NCI-H128 (cell line): ENCODE measurements at regions not wholly inside any gene's neighbourhood (a gene's known extent, or its start where the extent isn't known, plus 50 kb on each side); places are given as distances from the start of the nearest gene placed in this dataset.

ENCODE experiments used
- DNase-seq: peaks from one replicate; lab custom pipeline; 2025; ENCODE audit not compliant: unreplicated experiment; lab: John Stamatoyannopoulos, UW

DNA sequence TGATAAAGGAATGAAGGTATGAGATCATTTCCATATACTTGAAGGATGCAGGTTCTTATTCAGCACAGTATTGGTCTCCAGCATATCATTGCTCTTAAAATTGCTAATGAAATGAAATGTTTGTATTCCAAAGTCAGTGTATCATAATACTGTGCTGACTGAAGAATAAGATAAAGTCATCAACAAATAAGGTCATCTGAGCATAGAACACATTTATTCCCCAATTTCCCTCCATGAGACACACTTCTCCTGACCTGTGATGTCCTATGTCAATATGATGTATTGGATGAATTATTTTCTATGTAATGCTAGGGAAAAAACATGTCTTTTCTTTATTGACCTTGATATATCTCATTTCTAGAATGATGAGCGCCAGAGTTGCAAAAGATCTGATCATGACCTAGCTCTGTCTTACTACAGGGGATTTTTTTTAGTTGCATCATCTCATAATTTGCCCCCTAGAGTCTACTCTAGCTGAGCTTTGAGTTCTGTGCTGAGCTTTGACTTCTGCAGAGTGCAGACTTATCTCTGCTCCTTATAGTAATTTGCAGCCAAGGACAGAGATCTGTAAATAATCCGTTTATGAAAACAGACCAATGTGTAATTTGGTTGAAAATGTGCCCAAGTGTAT lies 859.8 kb downstream of the TRIB2 start:
- DNase-seq, result no peak

DNA sequence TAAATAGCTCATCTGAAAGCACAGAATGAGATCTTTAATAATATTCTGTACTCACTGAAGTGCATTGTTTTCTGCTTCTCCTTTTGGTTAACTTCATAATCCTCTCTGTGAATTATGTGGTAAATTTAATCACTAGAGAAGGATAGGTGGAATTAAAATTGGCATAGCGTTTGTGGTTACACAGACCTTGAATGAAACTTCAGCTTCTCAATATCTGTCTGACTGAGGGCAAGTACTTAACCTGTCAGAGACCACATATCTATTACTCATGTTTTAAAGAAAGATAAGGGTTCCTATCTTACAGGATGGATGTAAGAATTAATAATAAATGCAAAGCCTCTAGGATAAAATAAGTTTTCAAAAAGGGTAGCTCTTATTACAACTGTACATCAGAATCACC lies 861.8 kb downstream of the TRIB2 start:
- no peak for DNase-seq

GRCh38 chr2:13581471-13581870 lies 864.7 kb downstream of the TRIB2 start:
- DNase-seq, result no peak

- no peak for DNase-seq
Measured at GRCh38 chr2:13583609-13584008, 866.9 kb downstream of the TRIB2 start.

GRCh38 chr2:13584020-13584419 lies 867.3 kb downstream of the TRIB2 start:
- DNase-seq, result no peak

DNA sequence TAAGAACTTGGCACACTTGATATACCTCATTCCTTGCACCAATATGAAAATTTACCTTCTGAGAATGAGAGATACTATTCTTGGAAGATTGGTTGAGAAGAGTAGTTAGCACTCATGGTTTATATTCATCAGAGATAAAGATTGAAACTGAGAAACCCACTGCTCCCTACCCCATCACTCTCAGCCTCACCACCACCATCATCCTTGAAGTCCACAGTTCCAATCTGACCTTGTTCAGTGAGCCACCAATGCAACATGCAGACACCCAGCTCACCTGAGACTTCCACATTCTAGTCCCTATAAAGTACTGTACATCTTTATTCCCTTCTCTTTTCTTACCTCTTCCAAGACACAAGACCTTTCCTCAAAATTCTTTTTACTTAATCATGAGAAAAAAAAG lies 869.0 kb downstream of the TRIB2 start:
- DNase-seq, result no peak

GRCh38 chr2:13596233-13596632 lies 879.5 kb downstream of the TRIB2 start:
- no peak for DNase-seq

DNA sequence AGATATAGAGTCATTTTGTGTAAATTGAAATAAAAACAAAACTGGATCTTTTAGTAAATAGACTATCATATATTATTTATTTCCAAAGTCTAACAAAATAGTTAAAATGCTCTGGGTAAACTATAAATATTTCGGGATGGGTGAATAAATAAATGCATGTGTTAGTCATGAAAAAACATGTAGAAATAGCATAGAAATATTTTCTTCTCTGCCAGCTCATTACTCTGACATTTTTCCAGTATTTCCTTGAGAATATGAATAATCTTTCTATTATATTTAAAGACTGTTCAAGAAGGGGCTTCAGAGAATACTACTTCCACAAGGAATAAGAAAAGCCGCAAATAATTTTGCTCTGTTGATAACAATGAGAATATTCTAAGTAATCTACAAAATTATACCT lies 880.4 kb downstream of the TRIB2 start:
- no peak for DNase-seq

DNA sequence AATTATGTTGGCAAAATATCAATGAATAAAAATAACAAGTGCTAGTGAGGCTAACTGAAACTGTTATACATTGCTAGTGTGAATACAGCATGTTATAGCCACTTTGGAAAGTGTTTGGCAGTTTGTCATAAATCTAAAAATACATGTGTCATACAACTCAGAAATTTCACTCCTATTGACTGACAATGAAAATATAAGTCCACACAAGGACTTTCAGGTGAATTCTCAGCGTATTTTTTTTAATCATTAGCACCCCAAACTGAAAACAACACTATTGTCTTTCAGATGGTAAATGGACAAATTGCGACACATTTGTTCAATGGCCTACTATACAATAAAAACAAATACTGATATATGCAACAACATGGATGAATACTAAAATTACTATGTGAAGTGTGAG lies 884.8 kb downstream of the TRIB2 start:
- DNase-seq, result no peak

- DNase-seq, result no peak
Measured at GRCh38 chr2:13604951-13605661, 888.4 kb downstream of the TRIB2 start.

DNA sequence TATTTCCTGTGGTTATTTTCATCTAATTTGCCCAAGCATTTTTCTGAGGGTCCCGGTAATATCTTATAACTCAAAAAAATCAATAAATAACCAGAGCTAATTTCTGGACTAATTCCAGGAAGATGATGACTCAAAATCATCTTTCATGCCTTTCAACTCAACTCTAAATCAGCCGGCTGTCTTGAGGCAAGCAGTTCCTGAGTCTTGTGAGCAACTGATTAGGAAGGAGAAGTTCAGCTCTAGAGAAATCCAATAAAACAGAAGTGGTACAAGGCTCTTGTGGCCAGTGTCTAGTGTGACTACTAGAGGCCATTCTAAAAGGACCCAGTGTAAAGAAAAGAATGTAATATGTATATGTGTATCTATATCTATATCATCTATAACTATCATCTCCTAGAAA lies 890.4 kb downstream of the TRIB2 start:
- no peak for DNase-seq

DNA sequence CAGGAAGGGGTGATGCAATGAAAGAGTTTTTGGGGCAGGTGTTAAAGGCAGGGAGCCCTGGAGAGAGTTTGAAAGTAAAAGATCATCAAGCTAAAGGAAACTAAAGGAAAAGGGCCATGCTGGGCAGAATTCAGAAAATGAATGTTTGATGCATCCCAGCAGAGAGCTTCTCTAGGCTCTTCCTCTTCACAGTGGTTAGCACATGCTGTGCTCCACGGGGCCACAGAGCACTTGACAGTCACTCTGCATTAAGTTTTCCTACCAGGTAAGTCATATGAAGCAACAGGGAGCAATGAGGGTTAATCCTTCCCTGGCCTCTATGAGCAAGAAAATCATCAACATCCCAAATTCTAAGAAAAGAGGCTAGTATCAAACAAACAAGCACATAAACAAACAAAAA lies 895.2 kb downstream of the TRIB2 start:
- DNase-seq, result no peak

DNA sequence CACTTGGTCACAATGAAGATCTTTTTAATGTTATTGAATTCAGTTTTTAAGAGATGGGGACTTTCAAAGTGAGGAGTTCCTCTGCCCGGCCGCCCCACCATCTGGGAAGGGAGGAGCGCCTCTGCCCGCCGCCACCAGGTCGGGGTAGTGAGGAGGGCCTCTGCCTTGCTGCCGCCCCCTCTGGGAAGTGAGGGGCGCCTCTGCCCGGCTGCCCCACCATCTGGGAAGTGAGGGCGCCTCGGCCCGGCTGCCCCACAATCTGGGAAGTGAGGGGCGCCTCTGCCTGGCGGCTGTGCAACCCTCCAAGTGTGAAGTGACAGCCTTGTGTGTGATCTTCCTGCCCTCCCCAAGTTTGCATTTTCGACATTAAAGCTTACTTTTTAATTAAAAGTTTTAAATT lies 899.3 kb downstream of the TRIB2 start:
- no peak for DNase-seq

- no peak for DNase-seq
Measured at GRCh38 chr2:13616616-13617015, 899.9 kb downstream of the TRIB2 start.

DNA sequence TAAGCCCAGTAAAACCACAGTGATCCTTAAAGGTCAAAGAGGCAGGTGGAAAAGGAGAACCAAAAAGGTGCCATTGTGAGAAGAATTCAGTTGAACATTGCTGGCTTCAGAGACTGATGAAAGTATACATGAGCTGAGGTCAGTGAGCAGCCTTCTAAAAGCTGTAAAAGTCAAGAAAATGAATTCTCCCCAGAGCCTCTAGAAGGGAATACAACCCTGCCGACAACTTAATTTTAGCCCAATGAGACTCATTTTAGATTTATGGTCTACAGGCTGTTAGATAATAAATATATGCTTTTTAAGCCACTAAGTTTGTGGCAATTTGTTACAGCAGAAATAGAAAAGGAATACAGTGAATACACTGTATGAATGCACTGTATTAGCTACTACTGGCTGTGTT lies 911.4 kb downstream of the TRIB2 start:
- DNase-seq, result no peak

- DNase-seq, result no peak
Measured at GRCh38 chr2:13638181-13638580, 921.4 kb downstream of the TRIB2 start.

GRCh38 chr2:13649918-13650317 lies 933.2 kb downstream of the TRIB2 start:
- DNase-seq, result no peak

- no peak for DNase-seq
Measured at GRCh38 chr2:13650586-13651180, 933.9 kb downstream of the TRIB2 start.

GRCh38 chr2:13651684-13652131 lies 935.0 kb downstream of the TRIB2 start:
- DNase-seq, result no peak

GRCh38 chr2:13652531-13653313 lies 936.0 kb downstream of the TRIB2 start:
- DNase-seq, result no peak

- DNase-seq, result no peak
Measured at GRCh38 chr2:13654416-13654815, 937.7 kb downstream of the TRIB2 start.

DNA sequence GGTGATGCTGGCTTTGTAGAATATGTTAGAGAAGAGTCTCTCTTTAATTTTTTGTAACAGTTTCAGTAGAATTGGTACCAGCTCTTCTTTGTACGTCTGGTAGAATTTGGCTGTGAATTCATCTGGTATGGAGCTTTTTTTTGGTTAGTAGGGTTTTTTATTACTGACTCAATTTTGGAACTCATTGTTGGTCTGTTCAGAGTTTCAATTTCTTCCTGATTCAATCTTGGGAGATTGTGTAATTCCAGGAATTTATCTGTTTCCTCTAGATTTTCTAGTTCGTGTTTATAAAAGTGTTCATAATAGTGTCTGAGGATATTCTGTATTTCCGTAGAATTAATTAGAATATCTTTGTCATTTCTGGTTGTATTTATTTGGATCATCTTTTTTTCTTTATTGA lies 943.5 kb downstream of the TRIB2 start:
- DNase-seq, result no peak
